NCI-H345 treated with DMSO at 0.1 percent for 48 hours (cell line): ENCODE measurements at regions not wholly inside any gene's neighbourhood (a gene's known extent, or its start where the extent isn't known, plus 50 kb on each side); places are given as distances from the start of the nearest gene placed in this dataset.

ENCODE experiments used
- DNase-seq: peaks from one replicate; lab custom pipeline; 2025; ENCODE audit not compliant: unreplicated experiment; lab: John Stamatoyannopoulos, UW

GRCh38 chr6:90960324-90960723, 373.5 kb upstream of the MAP3K7 start:
- no peak for DNase-seq

- DNase-seq = no peak
These were observed 368.4 kb upstream of the MAP3K7 start for GRCh38 chr6:90955246-90955645.

GRCh38 chr6:90953405-90954161, 366.7 kb upstream of the MAP3K7 start:
- no peak for DNase-seq

- no peak for DNase-seq
These were observed 365.3 kb upstream of the MAP3K7 start for GRCh38 chr6:90952176-90952575.

GRCh38 chr6:90948540-90948939, 361.7 kb upstream of the MAP3K7 start:
- no peak for DNase-seq

GRCh38 chr6:90947184-90948064, 360.6 kb upstream of the MAP3K7 start:
- no peak for DNase-seq

GRCh38 chr6:90941885-90942284, 355.0 kb upstream of the MAP3K7 start:
- no peak for DNase-seq

GRCh38 chr6:90940812-90941481, 354.1 kb upstream of the MAP3K7 start:
- DNase-seq = peak; percentile 49

GRCh38 chr6:90939906-90940305, 353.0 kb upstream of the MAP3K7 start:
- DNase-seq = no peak

- DNase-seq = no peak
These were observed 351.2 kb upstream of the MAP3K7 start for GRCh38 chr6:90938122-90938521.

GRCh38 chr6:90936286-90936685, 349.4 kb upstream of the MAP3K7 start:
- DNase-seq = no peak

- no peak for DNase-seq
These were observed 348.1 kb upstream of the MAP3K7 start for GRCh38 chr6:90934966-90935365.

- no peak for DNase-seq
These were observed 347.2 kb upstream of the MAP3K7 start for GRCh38 chr6:90934081-90934480.

- DNase-seq = no peak
These were observed 345.5 kb upstream of the MAP3K7 start for GRCh38 chr6:90932351-90932750.

- no peak for DNase-seq
These were observed 341.2 kb upstream of the MAP3K7 start for GRCh38 chr6:90928051-90928450.

- DNase-seq = no peak
These were observed 338.9 kb upstream of the MAP3K7 start for GRCh38 chr6:90925726-90926125.

GRCh38 chr6:90922325-90922724, 335.5 kb upstream of the MAP3K7 start:
- DNase-seq = no peak

GRCh38 chr6:90918361-90918760, 331.5 kb upstream of the MAP3K7 start:
- no peak for DNase-seq

GRCh38 chr6:90917376-90917775, 330.5 kb upstream of the MAP3K7 start:
- DNase-seq = no peak

GRCh38 chr6:90916968-90917367, 330.1 kb upstream of the MAP3K7 start:
- no peak for DNase-seq

- no peak for DNase-seq
These were observed 328.5 kb upstream of the MAP3K7 start for GRCh38 chr6:90915224-90915915.
